CD4-positive, alpha-beta T cell treated with Interleukin-10 for 1 hour (primary cell): ENCODE measurements at regions not wholly inside any gene's neighbourhood (a gene's known extent, or its start where the extent isn't known, plus 50 kb on each side); places are given as distances from the start of the nearest gene placed in this dataset.

Experiments used
- DNase-seq: peaks from one replicate; pipeline ENCODE4 v3.0.0-alpha.2; 2020

DNA sequence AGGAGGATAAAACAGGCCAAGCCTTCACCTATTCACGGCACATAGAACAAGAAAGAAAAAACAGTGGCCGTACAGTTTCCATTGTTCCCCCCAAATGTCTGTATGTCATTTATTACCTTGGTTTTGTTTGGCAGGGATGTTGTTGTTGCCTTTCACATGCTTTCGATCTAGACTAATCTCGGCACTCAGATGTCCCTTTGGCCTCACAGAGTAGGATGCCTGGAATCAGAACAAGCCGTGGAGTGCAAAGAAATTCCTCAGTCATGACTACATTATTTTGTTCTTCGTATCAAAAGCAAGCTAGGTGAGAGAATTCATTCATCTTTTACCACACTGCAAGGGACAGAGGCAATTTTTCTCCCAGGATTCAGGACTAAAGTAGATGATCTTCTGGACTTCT lies 106.9 kb downstream of the SMIM20 start:
- no peak for DNase-seq

DNA sequence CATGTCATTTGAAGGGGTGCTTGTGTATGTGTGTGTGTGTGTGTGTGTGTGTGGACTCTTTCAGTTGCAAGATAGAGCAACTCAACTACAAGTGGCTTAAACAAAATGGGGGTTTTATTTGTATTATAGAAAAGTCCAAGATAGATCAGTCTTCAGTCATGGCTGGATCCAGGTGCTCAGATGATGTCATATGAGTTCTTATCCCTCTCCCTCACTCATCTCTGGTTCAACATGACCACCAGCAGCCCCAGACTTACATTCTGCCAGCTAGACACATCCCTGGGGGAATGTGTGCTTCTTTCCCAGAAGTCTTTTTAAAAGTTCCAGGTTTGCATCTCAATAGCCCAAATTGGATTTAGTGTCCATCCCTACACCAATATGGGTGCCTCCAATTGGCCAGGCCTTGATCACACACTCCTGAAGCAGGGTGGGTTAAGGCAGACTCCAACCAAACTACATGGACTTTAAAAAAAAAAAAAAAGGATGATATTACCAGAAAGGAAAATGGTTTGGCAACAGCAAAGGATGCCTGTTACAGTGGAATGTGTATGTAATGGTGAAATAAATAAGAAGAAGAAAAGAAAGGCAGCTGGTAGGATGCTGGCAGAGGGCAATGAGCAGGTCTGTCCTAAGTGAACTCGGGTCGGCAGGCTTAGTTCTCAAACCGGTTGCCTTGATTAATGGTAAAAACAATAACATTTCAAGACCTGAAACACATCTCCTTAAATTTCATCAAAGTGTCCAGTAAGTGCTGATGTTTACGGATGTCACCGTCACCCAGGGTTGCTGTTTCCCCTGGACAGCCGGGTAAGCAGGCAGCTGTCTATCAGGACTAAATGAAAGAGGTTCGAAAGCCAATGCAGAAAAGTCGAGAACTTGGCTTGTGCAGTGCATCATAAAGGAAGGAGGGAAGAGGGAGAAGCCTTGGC lies 107.7 kb downstream of the SMIM20 start:
- DNase-seq = no peak

DNA sequence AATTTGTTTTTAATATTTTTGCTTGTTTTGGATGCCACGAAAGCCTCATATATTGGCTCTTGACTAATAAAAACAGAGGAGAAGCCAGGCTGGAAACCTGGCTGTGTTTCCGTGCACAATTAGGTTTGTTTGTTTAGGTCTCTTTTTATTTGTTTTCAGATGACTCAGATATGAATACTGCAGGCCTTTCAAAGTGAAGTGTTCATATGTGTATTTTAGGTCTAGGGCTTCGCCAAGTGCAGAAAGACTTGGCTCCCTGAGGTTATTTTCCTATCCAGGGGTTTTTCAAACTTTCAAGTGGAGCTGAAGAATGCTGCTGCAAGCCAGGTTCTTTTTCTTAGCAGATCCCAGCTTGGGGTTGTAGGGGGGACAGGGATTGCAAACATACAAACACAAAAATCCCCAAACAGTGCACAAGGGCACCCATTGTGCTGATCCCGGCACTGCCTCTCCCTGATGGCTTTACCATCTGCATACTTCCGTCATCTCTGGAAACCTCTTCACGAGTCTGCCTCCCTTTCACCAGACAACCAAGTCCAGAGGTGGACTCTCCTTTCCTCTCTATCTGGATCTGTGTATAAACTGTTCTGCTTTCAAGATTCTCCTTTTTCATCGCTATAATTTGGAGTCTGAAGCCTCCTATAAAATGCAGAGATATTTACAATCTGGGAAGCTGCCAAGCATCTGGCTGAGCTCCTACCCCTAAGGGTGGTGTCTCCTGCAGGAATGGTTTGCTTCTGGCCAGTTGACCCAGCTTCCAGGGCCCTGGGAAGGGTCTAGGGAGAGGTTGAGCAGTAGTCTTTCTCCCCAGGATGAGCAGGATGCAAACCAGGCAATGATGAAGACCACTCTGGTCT lies 108.6 kb downstream of the SMIM20 start:
- no peak for DNase-seq

DNA sequence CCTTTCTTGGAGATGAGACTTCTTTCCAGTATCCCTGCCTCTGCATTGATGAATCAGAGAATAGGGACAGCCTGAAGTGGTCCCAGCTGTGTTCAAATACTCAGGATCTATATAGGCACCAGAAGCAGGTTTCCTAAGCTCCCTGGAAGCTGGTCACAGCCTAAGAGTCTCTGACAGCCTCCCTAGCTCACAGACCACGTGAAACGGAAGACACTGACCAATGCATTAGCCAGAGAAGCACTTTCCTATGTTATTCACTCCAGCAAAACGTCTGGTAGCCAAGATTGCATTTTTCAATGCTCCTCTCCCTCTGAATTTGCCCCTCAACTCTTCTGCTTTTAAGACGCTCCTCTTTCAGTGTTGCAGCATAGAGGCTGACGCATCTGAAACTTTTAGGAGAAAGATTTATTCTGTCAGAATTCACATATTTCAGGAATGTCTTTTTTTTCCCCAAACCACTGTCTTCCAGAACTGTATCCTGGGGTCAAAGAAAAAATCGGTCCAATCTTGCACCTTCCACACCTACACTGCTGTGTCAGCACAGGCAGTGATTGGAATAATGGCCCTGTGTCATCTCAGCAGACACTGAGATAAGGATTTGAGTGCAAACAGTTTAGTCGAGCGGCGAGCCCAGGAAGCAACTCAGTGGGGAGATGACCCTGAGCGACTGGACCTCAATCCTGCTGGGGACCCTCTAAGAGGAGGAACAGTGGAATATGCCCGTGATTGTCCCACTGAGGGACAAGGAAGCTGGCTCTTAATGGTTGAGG lies 109.4 kb downstream of the SMIM20 start:
- DNase-seq = no peak

DNA sequence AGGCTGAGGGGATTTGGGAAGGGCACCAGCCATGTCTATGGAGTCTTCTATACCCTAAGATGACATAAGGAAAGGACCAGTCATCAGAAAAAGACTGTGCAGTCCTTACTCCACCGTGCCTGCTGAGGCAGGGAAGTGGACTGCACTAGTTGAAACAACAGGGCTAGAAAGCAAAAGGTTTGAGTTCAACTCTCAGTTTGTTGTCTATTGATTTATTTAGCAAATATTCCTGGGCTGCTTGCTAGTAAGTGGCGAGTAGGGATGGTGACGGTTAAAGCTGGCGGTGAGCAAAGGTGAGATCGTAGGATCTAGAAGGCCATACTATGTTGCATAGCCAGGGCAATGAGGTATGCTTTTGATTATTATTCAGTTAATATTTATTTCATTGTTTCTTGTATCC lies 110.1 kb downstream of the SMIM20 start:
- no peak for DNase-seq

DNA sequence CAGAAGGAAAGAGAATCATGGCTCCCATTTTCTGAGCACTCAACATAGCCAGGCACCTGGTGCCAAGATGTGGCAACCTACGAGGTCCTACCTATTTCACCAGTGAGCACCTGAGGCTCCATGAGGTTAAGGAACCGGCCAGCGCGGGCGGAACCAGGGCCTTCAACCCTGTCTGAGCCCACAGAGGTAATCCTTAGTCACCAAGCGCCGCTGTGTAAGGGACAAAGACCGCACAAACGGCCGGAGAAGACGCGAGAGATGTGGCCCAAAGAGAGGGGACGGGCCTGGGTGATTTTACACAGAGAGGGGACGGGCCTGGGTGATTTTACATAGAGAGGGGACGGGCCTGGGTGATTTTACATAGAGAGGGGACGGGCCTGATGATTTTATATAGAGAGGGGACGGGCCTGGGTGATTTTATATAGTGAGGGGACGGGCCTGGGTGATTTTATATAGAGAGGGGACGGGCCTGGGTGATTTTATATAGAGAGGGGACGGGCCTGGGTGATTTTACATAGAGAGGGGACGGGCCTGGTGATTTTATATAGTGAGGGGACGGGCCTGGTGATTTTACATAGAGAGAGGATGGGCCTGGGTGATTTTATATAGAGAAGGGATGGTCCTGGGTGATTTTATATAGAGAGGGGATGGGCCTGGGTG lies 114.2 kb downstream of the SMIM20 start:
- DNase-seq = no peak

DNA sequence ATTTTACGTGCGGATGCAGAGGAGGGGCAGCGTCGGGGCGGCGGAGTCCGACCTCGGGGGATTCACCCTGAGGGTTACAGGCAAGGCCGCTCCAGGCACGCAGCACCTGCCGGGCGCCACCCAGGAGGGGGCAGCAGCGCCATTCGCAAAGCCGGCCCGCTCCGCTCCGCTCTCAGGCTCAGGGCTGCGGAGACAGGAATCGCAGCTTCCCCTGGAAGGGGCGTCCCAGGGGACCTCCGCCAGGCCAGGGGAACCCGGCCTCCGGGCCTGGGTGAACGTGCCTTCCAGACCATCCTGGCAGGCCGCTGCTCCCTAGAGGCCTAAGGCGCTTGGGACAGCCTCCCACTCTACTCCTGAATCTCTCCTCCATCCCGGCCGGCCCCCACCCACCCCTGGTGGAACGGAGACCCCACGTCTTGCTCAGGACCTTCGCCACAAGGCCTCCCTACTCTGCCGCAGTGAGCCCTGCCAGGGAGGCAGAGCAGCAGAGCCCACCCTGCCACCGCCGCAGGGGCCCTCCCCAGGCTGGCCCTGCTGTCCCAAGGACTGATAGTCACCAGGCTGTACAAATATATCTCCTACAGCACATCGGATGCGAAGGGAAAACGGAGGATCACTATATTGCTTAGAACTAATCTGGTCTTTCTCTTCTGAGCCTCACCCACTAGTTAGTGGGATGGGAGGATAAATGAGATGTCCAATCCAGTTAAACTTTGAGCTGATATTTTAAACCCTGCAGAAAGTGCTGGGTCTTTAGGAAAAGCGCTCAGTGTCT lies 115.0 kb downstream of the SMIM20 start:
- peak; percentile 51 for DNase-seq

DNA sequence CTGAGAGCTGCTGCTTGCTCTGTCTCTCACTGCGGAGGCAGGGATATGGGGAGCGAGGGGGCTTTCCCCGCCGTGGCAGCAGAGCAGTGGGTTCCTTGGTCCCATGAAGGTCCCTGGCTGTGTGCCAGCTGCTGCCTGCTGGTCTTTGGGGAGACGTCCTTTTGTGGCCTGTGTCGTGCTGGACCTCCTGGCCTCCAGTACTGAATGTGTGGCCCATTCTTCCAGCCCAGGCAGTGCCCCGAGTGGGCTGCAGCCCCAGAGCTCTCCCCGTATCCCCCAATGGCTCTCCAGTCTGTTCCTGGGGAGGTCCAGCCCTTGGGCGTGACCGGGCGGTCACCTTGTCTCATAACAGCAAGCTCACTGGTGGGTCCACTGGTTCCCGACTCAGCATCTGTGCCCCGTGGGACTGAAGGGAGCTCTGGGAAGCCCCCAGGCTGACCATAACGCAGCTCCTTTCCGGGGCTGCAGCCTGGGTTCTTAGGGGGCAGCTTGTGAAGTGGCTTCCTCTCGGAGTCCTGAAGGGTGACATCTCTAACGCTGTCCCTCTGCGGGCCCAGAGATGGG lies 115.6 kb downstream of the SMIM20 start:
- DNase-seq = no peak

DNA sequence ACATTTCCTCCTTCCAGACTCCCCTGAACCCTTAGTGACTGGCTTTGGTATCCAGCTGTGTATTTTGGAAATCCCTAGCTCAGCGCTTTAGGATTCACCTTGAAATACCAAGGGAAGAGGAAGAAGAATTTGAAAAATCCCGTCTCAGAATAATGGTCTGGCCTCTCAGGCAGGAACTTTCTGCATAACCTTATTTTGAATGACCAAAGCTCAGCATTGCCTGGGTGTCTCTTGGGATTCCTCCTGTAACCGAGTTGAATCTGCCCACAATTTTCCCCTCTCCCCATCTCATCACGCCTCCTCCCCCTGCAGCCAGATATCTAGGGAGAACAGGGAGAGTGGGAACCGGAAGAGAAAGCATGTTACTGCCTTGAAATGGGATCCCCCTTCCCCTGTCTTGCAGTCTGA lies 116.2 kb downstream of the SMIM20 start:
- no peak for DNase-seq

DNA sequence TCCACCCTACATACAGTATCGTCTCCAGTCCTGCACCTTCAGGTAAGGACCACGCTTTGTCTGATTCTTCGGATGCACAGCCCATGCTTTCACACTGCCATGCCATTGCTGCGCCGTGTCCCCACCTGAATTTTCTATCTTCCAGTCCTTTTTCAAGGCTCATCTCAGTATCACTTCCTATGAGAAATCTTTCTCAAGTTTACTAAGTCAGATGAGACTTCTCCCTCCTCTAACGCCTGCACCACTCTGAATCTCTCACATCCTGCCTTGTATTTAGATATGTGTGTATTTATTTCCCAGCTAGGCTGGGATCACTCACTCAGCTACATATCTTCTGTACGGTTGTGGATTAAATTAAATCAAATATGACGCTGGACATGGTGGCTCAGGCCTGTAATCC lies 116.8 kb downstream of the SMIM20 start:
- DNase-seq = no peak

DNA sequence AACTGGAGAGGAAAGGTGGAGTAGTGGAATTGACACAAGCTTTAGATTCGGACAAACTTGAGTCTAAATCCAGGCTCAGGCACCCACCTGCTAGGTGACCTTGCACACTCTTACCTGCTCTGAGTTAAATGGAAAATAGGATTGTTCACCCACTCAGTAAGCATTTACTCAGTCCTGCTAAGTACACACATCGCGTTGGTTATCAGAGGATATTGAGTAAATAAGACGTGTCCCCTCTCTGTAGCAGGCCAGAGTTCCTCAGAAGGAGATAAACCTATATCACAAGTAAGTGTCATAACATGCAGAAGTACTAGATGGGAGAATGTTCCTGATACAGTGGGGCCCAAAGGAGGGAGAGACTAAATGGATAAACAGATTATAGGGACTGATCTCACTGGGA lies 117.7 kb downstream of the SMIM20 start:
- DNase-seq = no peak

DNA sequence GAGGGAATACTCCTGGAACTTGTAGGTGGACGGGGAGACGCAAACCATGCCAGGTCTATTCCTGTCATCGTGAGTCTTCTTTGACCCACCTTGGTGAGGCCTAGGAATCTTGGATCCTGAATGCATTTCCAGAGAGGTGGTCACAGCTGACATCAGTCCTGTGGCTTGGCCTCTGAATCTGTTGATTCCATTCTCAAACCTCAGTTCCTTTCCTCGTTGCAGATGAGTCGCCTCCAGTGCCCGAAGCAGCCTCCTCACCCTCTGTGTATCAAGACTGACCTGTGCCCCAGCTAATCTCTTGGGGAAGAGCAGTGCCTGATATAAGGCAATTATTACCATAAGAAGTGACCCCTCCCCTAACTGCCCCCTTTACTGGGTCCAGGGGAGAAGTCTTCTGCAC lies 118.1 kb downstream of the SMIM20 start:
- DNase-seq = no peak

DNA sequence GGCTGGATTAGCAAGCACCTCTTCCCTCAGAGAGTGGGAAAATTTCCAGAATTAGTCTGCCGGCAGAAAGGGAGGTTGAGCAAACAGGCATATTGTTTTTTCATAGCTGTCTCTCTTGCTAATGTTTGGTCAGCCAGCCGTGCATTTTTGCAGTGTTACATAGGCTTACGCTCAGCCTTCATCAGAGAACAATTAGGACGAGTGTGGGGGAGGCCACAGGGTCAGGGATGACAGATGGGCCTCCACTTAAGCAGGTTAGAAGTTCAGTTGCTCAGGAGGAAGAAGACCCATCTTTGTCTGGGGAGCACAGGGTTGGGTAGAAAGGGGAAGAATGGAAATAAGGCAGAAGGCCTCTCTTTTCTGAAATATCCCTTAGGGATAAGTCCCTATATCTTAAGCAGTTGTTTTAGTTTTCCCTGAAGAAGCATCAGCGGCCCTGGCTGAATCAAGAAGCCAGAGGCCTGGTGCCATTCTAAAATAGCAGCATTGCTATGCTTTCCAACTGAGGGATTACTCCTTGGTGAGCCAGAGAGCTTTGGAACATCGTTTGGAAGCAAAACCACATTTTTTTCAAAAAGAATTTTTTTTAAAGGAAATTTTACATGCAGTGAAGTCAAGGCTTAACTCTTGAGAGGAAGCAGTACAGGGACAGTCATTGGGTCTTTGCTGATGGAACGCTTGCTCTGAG lies 118.8 kb downstream of the SMIM20 start:
- DNase-seq = no peak

DNA sequence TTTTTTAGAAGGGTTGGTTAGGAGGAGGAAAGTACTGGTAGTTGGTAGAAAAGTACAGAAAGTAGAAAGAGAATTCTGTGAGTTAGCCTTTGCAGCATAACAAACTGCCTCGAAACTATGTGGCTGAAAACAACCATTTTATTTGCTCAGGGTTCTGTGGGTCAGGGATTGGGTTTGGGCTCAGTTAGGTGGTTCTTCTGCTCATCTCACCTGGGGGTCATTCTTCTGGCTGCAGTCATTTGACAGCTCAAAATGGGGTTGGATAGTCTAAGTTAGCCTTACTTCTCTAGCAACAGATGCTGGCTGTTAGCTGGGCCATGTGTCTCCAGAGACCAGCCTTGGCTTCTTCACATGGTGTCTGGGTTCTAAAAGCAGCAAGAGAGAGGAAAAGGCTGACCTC lies 119.4 kb downstream of the SMIM20 start:
- no peak for DNase-seq

DNA sequence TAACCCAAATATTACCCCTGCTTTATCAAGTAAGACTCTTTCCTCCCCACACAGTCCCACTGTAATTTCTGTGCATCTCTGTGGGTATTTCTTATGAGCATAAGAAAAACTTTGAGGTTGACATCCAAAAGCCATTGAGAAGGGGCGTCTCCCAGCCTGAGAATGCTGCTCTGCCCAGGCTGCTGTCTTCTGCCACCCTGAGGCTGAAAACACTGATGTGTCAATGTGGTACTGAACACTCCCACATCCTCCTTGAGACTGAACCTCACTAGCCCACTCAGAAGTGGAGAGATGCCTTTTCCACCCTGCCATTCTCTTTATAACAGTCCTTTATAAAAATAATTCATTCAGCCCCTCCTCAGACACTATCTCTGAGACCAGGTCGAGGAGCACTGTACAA lies 120.8 kb downstream of the SMIM20 start:
- DNase-seq = no peak

DNA sequence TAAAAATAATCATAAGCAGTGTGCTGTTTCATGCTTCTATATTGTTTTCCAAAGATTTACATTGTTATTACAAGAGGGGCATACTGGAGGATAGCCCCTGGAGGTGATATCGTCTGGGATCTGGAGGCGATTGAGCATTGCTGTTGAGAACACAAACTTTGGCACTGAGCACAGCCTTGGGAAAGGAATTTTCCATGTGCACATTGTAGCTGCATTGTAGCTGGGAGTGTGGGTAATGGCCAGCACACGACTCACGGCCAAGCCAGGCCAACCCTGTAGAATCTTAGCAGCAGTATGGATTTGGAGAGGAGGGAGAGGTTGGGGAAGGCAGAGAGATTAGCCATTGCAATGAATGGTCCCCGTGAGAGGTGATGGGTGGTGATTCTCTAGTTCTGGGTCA lies 121.9 kb downstream of the SMIM20 start:
- no peak for DNase-seq

DNA sequence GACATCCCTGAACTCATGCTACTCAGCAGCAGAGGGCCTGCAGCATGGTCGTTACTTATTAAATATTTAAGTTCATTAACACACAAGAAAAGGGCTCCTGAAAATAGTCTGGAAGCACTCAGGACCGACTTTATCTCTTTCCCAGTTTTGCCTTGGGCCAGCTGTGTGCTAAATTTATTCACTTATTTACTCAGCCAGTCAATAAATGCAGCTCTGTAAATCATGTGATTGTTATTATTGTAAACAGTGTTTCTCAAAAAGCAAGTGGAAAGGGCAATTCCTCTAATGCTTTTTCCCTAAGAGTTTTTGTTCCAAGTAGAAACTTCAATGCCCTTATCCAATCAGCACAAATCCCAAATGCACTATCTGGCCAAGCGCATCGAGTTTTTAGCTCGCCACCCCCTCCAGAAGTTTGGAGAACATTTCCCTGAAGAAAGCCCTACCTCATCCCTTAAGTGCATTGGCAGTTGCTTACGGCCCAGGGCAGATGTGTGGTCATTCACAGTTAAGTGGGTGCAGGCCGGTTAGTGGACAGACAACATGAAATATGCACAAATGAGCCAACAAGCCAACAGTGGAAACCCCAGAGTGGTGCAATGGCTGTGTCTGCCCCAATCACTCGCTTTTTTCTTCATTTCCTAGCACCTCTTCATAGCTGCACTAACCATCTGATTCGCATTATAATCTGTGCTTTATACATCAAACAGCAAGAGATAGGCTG lies 125.8 kb downstream of the SMIM20 start:
- DNase-seq = no peak

DNA sequence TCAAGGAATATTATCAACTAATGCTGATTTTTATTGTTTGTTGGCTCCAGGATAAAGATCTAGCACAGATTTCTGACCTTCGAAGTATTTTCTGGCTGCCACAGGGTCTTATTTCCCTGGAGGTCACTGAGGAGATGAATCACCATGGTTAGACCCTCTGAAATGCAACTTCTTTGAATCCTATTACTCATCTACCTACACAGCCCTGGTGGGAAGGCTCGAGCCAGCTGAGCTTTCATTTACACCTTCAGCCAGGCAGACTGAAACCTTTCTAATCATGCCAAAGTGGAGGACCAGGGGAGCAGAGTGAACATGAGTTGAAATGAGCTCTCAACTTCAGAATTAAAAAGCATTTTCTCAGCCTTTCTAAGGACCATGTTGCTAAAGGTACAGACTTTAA lies 130.5 kb downstream of the SMIM20 start:
- DNase-seq = no peak

DNA sequence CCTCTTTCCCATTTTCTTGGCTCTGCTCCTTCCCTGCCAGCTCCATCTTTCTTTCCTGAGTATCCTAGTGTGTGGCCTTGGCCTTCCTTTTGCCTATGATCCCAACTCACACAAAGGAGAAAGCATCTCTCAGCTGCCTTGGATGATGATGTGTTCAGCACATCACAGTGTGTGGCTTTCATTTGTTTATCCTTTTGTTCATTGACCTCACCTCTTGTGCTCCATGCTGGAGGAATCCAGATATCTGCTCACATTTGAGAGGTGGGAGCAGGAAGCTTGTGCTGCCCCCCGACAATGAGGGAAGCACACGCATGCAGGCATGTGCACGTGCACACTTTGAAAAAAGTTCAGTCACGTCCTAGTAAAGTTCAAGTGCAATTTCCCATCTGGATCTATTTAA lies 131.0 kb downstream of the SMIM20 start:
- no peak for DNase-seq

DNA sequence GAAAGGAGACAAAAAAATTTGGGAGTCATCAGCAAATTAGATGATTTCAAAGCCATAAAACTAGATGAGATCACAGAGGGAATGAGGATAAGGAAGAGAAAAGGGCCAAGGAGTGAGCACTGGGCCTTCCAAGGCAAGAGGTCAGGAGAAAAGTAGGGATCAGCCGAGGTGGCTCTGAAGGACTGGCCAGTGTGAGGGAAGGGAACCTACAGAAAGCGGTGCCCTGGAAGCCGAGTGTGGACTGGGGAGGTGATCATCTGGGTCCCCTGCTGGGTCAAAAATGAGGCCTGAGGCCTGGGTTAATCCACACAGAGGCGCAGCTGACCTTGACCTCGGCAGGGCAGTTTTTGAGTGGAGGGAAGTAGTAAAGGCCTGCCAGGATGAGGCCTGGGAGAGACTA lies 133.8 kb downstream of the SMIM20 start:
- DNase-seq = no peak
